ENCODE measurements at regions not wholly inside any gene's neighbourhood (a gene's known extent, or its start where the extent isn't known, plus 50 kb on each side); places are given as distances from the start of the nearest gene placed in this dataset.

- no peak for TF ChIP-seq CTCF (IDR thresholded peaks at IDR 0.05)
- Histone ChIP-seq H3K9me3 (no peaks in the 10 kb centered on the region), H3K4me3 (no peak overlapping the region), H3K27me3 (no peaks in the 10 kb centered on the region), H3K27ac (no peak overlapping the region), H3K36me3 (no peaks in the 10 kb centered on the region), H3K4me1 (no peaks in the 10 kb centered on the region)
- 64 to 80% methylated on average over 2 of the region's 2 CpGs for WGBS, 2 donors
- FAIRE-seq (no peak), ATAC-seq (no peak), DNase-seq (no peak)
- intact Hi-C loops (cut with DNase I): no loop called here
Measured at GRCh38 chr13:87536499-87536898, 134.7 kb upstream of the SLITRK5 start.

DNA sequence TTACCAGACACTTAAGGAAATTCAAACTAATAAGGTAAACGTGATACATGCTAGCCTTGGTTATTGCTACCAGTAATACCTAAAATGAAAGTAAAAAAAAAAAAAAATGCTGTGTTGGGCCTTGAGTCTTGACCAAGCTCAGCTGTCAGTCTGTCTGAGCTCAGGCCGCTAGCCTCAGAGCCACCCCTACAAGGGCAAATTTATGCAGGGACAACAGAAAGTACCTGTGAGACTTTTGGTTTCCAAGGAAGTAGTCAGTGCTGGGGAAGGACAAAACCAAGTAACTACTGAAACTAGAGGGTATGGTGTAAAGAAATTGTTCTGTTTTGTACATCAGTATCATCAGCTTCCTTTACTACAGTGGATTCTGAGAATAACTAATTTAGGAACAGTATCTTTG is 134.3 kb upstream of the SLITRK5 start:
- Histone ChIP-seq H3K4me1 (no peaks in the 10 kb centered on the region), H3K9me3 (no peaks in the 10 kb centered on the region), H3K4me3 (no peak overlapping the region), H3K36me3 (no peaks in the 10 kb centered on the region), H3K27ac (no peak overlapping the region), H3K27me3 (no peaks in the 10 kb centered on the region)
- no peak for ATAC-seq
- 38 to 53% methylated on average over 2 of the region's 2 CpGs for WGBS, 2 donors
- no peak for FAIRE-seq
- no peak for TF ChIP-seq CTCF (IDR thresholded peaks at IDR 0.05)
- intact Hi-C loops (cut with DNase I): no loop called here
- no peak for DNase-seq

GRCh38 chr13:87537951-87538350 is 133.2 kb upstream of the SLITRK5 start:
- Histone ChIP-seq H3K4me3 (no peak overlapping the region), H3K36me3 (no peaks in the 10 kb centered on the region), H3K4me1 (no peaks in the 10 kb centered on the region), H3K9me3 (no peaks in the 10 kb centered on the region), H3K27me3 (no peaks in the 10 kb centered on the region), H3K27ac (no peak overlapping the region)
- ATAC-seq: no peak
- FAIRE-seq: no peak
- intact Hi-C loops (cut with DNase I): no loop called here
- WGBS, 2 donors: 46 to 53% methylated on average over 3 of the region's 3 CpGs
- TF ChIP-seq CTCF (IDR thresholded peaks at IDR 0.05): no peak
- DNase-seq: no peak

GRCh38 chr13:87538366-87539052 is 132.7 kb upstream of the SLITRK5 start:
- DNase-seq: no peak
- no peak for FAIRE-seq

More at GRCh38 chr13:87538366-87539052, 132.7 kb upstream of the SLITRK5 start:
- ATAC-seq: no peak
- no peak for TF ChIP-seq CTCF (IDR thresholded peaks at IDR 0.05)
- H3K4me3 ChIP-seq: no peak overlapping the region
- no peaks in the 10 kb centered on the region for H3K9me3 ChIP-seq
- no peak overlapping the region for H3K27ac ChIP-seq
- H3K4me1 ChIP-seq: no peaks in the 10 kb centered on the region
- intact Hi-C loops (cut with DNase I): no loop called here
- no peaks in the 10 kb centered on the region for H3K27me3 ChIP-seq
- no peaks in the 10 kb centered on the region for H3K36me3 ChIP-seq
